Limb (tissue), 2 donors: ENCODE measurements at regions not wholly inside any gene's neighbourhood (a gene's known extent, or its start where the extent isn't known, plus 50 kb on each side); places are given as distances from the start of the nearest gene placed in this dataset.
"Not testable (repeated sequence)": the region's sequence is repeated elsewhere in the genome, so short reads cannot be mapped to it uniquely, and the experiment has no call there.

ENCODE experiments used
- DNase-seq, 2 donors: peaks; one replicate each; pipeline ENCODE4 v3.0.0-alpha.2; 2016; ENCODE audit errors: extremely low spot score in 2 of 2

DNA sequence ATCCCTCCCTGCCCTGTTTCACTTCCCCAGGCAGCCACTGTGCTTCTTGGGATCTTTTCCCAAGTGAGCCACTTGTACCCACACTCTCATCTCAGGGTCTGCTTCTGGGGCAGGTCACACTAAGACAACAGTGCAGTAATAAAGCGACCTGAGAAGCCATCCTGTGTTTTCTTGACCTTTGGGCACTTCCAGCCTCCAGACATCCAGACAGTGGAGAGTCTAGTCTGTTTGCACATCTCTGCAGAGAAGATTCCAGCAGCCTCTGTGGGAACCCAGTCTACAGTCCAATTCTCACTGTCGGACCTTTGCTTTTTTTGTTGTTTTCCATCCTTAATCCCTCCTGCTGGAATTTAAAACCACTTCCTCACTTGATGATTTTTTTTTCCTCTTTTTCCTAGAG lies 50.3 kb upstream of the ATP6AP2 start:
- DNase-seq: no peak

- no peak for DNase-seq
These were observed 53.2 kb upstream of the ATP6AP2 start for GRCh38 chrX:40527543-40527942.

DNA sequence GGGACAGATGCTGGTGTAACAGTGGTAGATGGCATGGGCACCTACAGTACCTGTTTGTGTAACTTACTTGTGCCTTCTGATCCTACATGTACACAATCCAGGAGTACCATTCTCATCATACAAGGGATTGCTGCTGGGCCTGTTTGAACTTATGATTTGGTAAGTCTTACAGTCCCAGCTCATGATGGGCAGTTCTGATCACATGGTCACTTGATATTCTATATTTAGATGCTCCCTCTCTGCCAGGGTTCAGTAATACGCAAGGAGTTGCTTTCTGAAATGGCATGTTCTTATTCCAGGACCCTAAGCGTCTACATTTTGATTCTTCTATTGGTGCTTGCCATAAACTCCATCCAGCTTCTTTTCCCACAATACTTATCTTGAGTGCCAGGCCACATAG lies 54.4 kb upstream of the ATP6AP2 start:
- DNase-seq: no peak

GRCh38 chrX:40525901-40526300 lies 54.9 kb upstream of the ATP6AP2 start:
- not testable (repeated sequence) for DNase-seq

GRCh38 chrX:40524423-40524822 lies 56.3 kb upstream of the ATP6AP2 start:
- DNase-seq: no peak

GRCh38 chrX:40523852-40524251 lies 56.9 kb upstream of the ATP6AP2 start:
- no peak for DNase-seq

DNA sequence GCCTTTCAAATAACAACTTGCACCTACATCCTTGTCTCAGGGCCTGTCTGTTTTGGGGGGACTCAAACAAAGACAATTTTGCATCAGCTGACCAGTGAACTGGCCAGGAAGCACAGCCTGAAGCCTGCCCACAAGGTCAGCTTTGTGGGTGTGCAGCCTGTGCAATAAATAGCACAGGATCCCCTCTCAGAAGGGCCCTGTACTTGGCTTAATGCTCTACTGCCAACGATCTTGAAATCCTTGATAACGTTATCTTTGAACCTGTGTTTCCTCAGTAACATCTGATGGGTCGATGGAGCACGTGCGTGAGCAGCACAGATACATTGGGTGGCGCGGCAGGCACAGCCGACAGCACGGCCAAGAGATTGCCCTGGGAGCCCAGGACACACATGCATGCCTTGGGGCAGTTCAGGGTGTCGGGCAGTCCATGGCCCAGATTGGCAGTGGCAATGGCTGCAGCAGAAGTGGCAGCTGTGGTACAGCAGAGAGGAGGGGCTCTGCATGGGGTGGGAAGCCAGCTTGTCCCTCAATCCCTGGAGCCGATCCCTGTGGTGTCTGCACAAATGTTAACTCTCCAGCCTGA lies 58.8 kb upstream of the ATP6AP2 start:
- no peak for DNase-seq

- DNase-seq: no peak
These were observed 66.4 kb upstream of the ATP6AP2 start for GRCh38 chrX:40514376-40514775.

DNA sequence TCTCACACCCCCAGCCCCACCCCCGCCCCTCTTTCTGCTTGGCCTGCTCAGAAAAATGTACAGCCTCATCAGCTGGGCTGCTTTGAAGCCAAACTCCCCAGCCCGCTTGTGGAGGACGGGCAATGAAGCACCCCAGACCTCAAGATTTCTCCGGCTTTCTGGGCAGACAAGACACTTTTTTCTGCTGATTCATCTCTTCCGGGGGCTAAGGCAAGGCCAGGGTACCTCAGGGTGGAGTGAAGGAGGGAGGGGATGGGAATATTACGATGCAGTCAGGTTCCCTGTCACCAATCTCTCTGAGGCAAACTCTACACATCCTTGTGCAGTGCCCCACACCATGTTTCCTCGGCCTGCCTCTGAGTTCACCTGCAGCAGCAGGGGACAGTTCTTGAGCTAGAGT lies 66.9 kb upstream of the ATP6AP2 start:
- DNase-seq: no peak

- DNase-seq: no peak
These were observed 67.8 kb upstream of the ATP6AP2 start for GRCh38 chrX:40513012-40513411.

- DNase-seq: no peak
These were observed 69.5 kb upstream of the ATP6AP2 start for GRCh38 chrX:40511258-40511657.

- DNase-seq: no peak
These were observed 72.2 kb upstream of the ATP6AP2 start for GRCh38 chrX:40508560-40508959.

DNA sequence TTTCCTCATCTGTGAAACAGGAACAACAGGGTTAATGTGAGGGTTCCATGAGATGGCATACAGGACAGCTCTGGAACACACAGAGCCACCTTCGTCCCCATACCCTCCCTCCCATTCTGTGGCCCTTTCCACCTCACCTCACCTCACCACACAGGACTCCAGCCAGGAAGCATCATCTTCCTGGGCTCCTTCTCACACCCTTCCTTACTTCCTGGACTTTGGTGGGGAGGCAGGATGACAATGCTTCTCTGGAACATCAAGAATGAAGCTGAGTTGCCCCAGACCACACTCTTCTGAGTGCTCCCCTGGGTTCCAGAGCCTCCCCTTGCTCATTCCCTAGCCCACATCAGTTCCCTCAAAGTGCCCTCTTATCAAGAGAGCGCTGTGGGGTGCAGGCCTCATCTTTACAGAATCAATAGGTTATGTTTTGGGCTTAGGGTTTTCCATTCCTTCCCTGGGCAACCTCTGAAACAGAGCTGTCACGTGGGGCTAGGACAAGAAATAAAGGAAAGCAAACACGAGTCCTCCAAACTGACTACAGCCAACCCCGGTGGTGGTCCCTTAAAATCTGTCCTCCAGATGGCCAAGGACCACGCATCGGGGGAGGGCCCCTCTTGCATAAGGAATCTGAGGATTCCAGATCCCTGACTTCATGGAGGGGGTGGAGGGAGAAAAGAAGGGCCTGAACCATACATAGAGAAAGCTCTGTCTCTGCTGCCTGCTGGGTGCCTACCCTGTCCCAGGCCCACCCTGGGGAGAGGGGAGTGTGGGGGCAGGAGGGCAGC lies 74.4 kb upstream of the ATP6AP2 start:
- no peak for DNase-seq

- peak; percentile 34 to 40 for DNase-seq
These were observed 75.8 kb upstream of the ATP6AP2 start for GRCh38 chrX:40504801-40505605.

GRCh38 chrX:40503094-40503493 lies 77.7 kb upstream of the ATP6AP2 start:
- DNase-seq: no peak

- no peak for DNase-seq
These were observed 78.1 kb upstream of the ATP6AP2 start for GRCh38 chrX:40502688-40503087.

DNA sequence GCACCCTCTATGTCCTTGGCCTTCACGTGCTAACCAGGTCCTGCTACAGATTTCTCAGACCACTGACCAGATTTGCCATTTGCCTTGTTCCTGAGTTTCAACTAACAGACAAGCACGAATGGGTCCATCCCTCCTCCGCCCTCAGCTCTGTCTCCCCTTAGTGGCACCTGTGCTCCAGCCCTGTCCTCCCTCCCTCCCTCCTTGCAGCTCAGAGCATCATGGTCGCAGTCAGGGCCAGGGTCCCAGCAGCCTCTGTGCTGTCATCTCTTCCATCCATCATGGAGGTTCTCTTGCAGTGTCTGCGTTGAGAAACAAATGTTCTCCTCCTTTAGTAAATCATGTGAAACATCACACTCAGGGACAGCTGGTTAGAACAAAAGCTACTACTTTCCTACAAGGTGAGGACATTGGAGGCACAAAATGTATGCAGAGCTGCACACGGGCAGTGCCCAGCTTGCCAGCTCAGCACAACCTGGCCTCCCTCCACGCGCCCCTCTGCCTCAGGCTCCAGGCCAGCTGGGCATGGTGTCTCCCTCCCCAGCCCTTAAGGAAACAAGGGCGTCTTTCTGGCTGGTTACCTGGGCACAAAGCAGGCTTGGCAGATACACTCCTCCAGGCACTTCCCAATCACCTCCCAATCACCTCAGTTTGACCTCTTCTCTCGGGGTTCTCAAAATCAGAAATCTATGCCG lies 79.5 kb upstream of the ATP6AP2 start:
- DNase-seq: no peak

DNA sequence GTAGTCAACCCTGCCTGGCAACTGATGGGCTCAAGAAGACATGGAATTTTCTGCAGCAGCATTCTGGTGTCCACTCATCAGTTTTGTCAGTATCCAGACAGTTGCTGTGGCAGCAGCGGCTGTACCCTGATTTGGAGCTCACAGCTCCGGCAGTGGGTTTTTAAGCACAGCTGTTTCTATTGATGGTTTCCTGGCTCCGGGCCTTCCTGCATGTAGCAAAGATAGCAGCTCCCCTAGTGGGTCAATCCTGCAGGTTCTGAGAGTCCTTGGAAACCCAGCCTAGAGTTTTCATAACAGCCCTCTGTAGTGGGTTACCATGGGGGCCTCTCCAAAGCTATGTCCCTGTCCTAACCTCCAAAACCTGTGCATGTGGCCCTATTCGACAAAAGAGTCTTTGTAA lies 84.0 kb upstream of the ATP6AP2 start:
- peak; percentile 55 to 66 for DNase-seq

DNA sequence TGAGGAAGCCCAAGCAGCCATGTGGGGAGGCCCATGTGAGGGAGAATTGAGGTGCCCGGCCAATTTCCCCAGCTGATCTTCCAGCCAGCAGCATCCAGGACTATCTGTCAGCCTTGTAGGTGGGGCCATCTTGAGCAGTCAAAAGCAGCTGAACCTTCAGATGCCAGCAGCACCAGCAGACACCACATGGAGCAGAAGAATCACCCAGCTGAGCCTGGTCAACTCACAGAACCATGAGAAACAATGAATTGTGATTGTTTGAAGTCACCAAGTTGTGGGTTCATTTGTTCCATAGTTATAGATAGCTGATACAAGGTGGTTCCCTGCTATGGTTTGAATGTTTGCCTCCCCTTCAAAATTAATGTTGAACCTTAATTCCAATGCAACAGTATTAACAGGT lies 85.1 kb upstream of the ATP6AP2 start:
- no peak for DNase-seq

DNA sequence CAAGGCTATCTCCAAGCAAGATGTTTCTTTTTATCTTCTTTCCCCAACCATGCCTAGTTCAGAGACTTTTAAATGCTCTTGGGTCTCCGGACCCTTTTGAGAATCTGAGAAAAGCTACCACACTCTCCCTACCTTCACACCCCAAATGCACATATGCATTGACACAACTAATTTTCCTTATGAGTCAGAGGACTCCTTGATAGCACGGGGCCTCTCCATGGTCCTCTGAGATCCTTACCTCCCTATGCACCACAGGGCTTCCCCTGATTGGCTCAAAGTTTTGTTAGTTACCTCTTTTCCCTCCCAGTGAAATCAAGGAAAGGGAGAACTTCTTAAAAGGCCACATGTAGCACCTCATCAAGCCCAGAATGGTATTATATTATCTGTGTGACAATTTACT lies 86.8 kb upstream of the ATP6AP2 start:
- DNase-seq: no peak

- no peak for DNase-seq
These were observed 92.5 kb upstream of the ATP6AP2 start for GRCh38 chrX:40488296-40488695.

- DNase-seq: no peak
These were observed 94.8 kb upstream of the ATP6AP2 start for GRCh38 chrX:40485973-40486372.
